Ascending aorta (tissue), 2 donors: ENCODE measurements at regions not wholly inside any gene's neighbourhood (a gene's known extent, or its start where the extent isn't known, plus 50 kb on each side); places are given as distances from the start of the nearest gene placed in this dataset.

Source experiments
- DNase-seq, 2 donors: peaks; one replicate each; pipeline ENCODE4 v3.0.0-alpha.2; 2019; ENCODE audit warnings: low spot score in 2 of 2
- H3K27ac ChIP-seq, 2 donors: fragments of 200-600 bp; sonication (generic); one replicate each; pipeline ENCODE4 v1.5.1; 2016 to 2017; ENCODE audit warnings: mild to moderate bottlenecking in 1 of 2
- H3K27me3 ChIP-seq: fragments of 200-600 bp; sonication (generic); one replicate; pipeline ENCODE4 v1.5.1; 2017
- H3K36me3 ChIP-seq, 2 donors: fragments of 200-600 bp; sonication (generic); one replicate each; pipeline ENCODE4 v1.5.1; 2016
- H3K4me1 ChIP-seq, 2 donors: fragments of 200-600 bp; sonication (generic); one replicate each; pipeline ENCODE4 v1.5.1; 2016 to 2017; ENCODE audit warnings: mild to moderate bottlenecking in 1 of 2
- H3K4me3 ChIP-seq, 2 donors: fragments of 200-600 bp; sonication (generic); one replicate each; pipeline ENCODE4 v1.5.1; 2016 to 2017; ENCODE audit warnings: mild to moderate bottlenecking in 1 of 2
- H3K9me3 ChIP-seq, 2 donors: fragments of 200-600 bp; sonication (generic); one replicate each; pipeline ENCODE4 v1.5.1; 2016
- intact Hi-C: fragments of 100-400 bp; cut with DNase I; formaldehyde crosslinking; loops from one replicate; pipeline ENCODE4 v1.15.1; 2023
- TF ChIP-seq, protein P1 (sequence below), 3 experiments: fragments of 200-600 bp in 2 of 3; fragments of 450-650 bp in 1 of 3; sonication (generic) in 2 of 3; IDR thresholded peaks; one replicate each; pipeline ENCODE4 v1.5.1; 2016 to 2019; ENCODE audit warnings: antibody characterized with exemption in 3 of 3, mild to moderate bottlenecking in 1 of 3, moderate library complexity in 1 of 3

DNA sequence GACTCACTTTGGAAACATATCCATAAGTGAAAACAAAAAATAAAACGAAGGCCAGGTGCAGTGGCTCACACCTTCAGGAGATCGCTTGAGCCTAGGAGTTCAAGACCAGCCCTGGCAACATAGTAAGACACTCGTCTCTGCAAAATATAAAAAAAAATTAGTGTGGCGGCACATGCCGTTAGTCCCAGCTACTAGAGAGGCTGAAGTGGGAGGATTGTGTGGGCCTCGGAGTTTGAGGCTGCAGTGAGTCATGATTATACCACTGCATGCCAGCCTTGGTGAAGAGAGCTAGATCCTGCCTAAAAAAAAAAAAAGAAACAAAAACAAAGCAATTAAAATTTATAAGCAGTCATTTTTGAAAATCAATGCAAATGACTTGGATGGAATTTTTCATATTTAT lies 54.7 kb upstream of the NANOGP8 start:
- Histone ChIP-seq H3K27ac (no peak overlapping the region), H3K9me3 (no peaks in the 10 kb centered on the region), H3K27me3 (no peaks in the 10 kb centered on the region), H3K36me3 (no peaks in the 10 kb centered on the region), H3K4me1 (no peaks in the 10 kb centered on the region), H3K4me3 (no peak overlapping the region)
- TF ChIP-seq, protein P1, sequence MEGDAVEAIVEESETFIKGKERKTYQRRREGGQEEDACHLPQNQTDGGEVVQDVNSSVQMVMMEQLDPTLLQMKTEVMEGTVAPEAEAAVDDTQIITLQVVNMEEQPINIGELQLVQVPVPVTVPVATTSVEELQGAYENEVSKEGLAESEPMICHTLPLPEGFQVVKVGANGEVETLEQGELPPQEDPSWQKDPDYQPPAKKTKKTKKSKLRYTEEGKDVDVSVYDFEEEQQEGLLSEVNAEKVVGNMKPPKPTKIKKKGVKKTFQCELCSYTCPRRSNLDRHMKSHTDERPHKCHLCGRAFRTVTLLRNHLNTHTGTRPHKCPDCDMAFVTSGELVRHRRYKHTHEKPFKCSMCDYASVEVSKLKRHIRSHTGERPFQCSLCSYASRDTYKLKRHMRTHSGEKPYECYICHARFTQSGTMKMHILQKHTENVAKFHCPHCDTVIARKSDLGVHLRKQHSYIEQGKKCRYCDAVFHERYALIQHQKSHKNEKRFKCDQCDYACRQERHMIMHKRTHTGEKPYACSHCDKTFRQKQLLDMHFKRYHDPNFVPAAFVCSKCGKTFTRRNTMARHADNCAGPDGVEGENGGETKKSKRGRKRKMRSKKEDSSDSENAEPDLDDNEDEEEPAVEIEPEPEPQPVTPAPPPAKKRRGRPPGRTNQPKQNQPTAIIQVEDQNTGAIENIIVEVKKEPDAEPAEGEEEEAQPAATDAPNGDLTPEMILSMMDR (IDR thresholded peaks at IDR 0.05) = no peak
- no peak for DNase-seq
- intact Hi-C loops = no loop called here

DNA sequence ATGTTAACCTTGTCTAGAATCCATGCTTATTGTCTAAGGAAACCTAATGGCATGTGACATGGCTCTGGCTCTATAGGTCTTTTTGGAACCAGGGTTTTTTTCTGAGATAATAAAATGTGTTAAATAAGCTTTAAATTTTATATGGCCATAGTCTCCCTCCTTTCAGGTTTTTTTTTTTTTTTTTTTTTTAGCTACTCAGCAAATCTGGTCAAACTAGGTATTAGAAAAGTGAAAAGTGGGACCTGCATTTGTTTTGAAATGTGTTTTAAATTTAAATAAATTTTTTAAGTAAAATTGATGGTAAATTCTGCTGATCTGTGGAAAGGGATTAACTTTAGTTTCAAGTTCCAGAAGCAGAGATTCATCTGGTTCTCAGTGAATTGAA lies 52.1 kb upstream of the NANOGP8 start:
- Histone ChIP-seq H3K27me3 (no peaks in the 10 kb centered on the region), H3K4me1 (no peaks in the 10 kb centered on the region), H3K4me3 (no peak overlapping the region), H3K27ac (no peak overlapping the region), H3K9me3 (no peaks in the 10 kb centered on the region), H3K36me3 (no peaks in the 10 kb centered on the region)
- no peak for DNase-seq
- TF ChIP-seq, protein P1 (IDR thresholded peaks at IDR 0.05) = no peak
- intact Hi-C loops = no loop called here

- no peaks in the 10 kb centered on the region for H3K36me3 ChIP-seq
- intact Hi-C loops = no loop called here
- H3K9me3 ChIP-seq = no peaks in the 10 kb centered on the region
- TF ChIP-seq, protein P1 (IDR thresholded peaks at IDR 0.05) = no peak
- H3K4me1 ChIP-seq = no peaks in the 10 kb centered on the region
- no peaks in the 10 kb centered on the region for H3K27me3 ChIP-seq
- H3K27ac ChIP-seq = no peak overlapping the region
- no peak overlapping the region for H3K4me3 ChIP-seq
- no peak for DNase-seq
These were observed 51.5 kb upstream of the NANOGP8 start for GRCh38 chr15:35136321-35137189.
